HCT116 (cell line): ENCODE measurements at regions not wholly inside any gene's neighbourhood (a gene's known extent, or its start where the extent isn't known, plus 50 kb on each side); places are given as distances from the start of the nearest gene placed in this dataset.

ENCODE experiments used
- ATAC-seq: fragments of 200-7000 bp; cut with Tn5 transposase; 2 replicates; pipeline ENCODE4 v1.9.1; 2020; ENCODE audit warnings: mild to moderate bottlenecking, moderate library complexity
- BruUV-seq: library from RNA; stranded (reverse); fragments of 400-500 nt; replicated peaks from 2 replicates; lab custom pipeline; 2021; lab: Mats Ljungman, UMichigan
- CTCF ChIA-PET: fragments of 300-600 bp; sonication (Branson Sonifier 250); formaldehyde crosslinking; loops from one replicate; lab custom pipeline; 2021; ENCODE audit warnings: antibody characterized with exemption; lab: Charles Lee
- POLR2A ChIA-PET: fragments of 300-600, 350-600 bp; sonication (Branson Sonifier 250); formaldehyde crosslinking; loops from one replicate; lab custom pipeline; 2021; ENCODE audit warnings: antibody characterized with exemption; lab: Charles Lee
- RAD21 ChIA-PET, 2 experiments: fragments of 300-600 bp; sonication (Branson Sonifier 250); formaldehyde crosslinking; loops; one replicate each; lab custom pipeline; 2023; ENCODE audit warnings: low total read pairs in 2 of 2; ENCODE audit not compliant: uncharacterized antibody in 2 of 2, unreplicated experiment in 2 of 2, low non-redundant PET in 1 of 2; lab: Charles Lee
- DNase-seq: peaks from one replicate; pipeline ENCODE4 v3.0.0-alpha.2; 2010; ENCODE audit warnings: low read depth, low spot score
- H2AFZ ChIP-seq: fragments of 200-600 bp; shearing (Covaris generic), sonication (generic); 2 replicates; pipeline ENCODE4 v1.6.1; 2017; ENCODE audit warnings: low read depth, mixed run types, mixed read lengths, antibody characterized with exemption, low read length; ENCODE audit not compliant: poor library complexity, severe bottlenecking
- H3K27ac ChIP-seq: 2 replicates; pipeline ENCODE4 v1.5.1; 2012; ENCODE audit warnings: low read depth, low read length
- H3K27me3 ChIP-seq: fragments of 200-600 bp; sonication (generic); 2 replicates; pipeline ENCODE4 v1.6.1; 2016; ENCODE audit warnings: mixed run types, low read length, mixed read lengths; ENCODE audit not compliant: insufficient read depth
- H3K36me3 ChIP-seq, 2 experiments: fragments of 200-500 bp in 1 of 2; fragments of 200-600 bp in 1 of 2; sonication (Bioruptor generic) in 1 of 2; sonication (generic) in 1 of 2; 2 replicates each; pipeline versions ENCODE4 v1.5.1 to v1.6.1; 2014 to 2016; ENCODE audit warnings: low read length in 2 of 2, inconsistent platforms in 1 of 2, mixed read lengths in 1 of 2, mixed run types in 1 of 2; ENCODE audit not compliant: insufficient read depth in 2 of 2, control insufficient read depth in 1 of 2
- H3K4me1 ChIP-seq, 2 experiments: fragments of 200-600 bp in 1 of 2; sonication (generic) in 1 of 2; 2 replicates each; pipeline versions ENCODE4 v1.5.1 to v1.6.1; 2012 to 2017; ENCODE audit warnings: low read length in 2 of 2, inconsistent platforms in 1 of 2, mild to moderate bottlenecking in 1 of 2, mixed read lengths in 1 of 2, mixed run types in 1 of 2, moderate library complexity in 1 of 2; ENCODE audit not compliant: insufficient read depth in 2 of 2, control insufficient read depth in 1 of 2
- H3K4me2 ChIP-seq: fragments of 200-600 bp; sonication (generic); 2 replicates; pipeline ENCODE4 v1.6.1; 2017; ENCODE audit warnings: mixed run types, low read length, mixed read lengths
- H3K4me3 ChIP-seq, 2 experiments: fragments of 200-600 bp in 1 of 2; sonication (generic) in 1 of 2; replicated peaks in 1 of 2; 2 replicates each; pipeline ENCODE4 v1.5.1; 2011 to 2016; ENCODE audit warnings: low read length in 2 of 2, control low read depth in 1 of 2, low read depth in 1 of 2, mild to moderate bottlenecking in 1 of 2, mixed read lengths in 1 of 2, mixed run types in 1 of 2
- H3K79me2 ChIP-seq: fragments of 200-600 bp; sonication (generic); 2 replicates; pipeline ENCODE4 v1.6.1; 2017; ENCODE audit warnings: mild to moderate bottlenecking, mixed run types, low read length, moderate library complexity, mixed read lengths; ENCODE audit not compliant: insufficient read depth
- H3K9ac ChIP-seq: fragments of 200-600 bp; sonication (generic); 2 replicates; pipeline ENCODE4 v1.6.1; 2016; ENCODE audit warnings: low read length, mixed read lengths
- H3K9me2 ChIP-seq: fragments of 200-600 bp; sonication (generic), shearing (Covaris generic); 2 replicates; pipeline ENCODE4 v1.6.1; 2017; ENCODE audit warnings: mixed run types, mild to moderate bottlenecking, moderate library complexity; ENCODE audit not compliant: insufficient read depth
- H3K9me3 ChIP-seq, 2 experiments: fragments of 200-500 bp in 1 of 2; fragments of 200-600 bp in 1 of 2; sonication (Bioruptor generic) in 1 of 2; sonication (generic) in 1 of 2; 2 replicates each; pipeline ENCODE4 v1.6.1; 2014 to 2017; ENCODE audit warnings: low read length in 2 of 2, mixed read lengths in 2 of 2, inconsistent platforms in 1 of 2, low read depth in 1 of 2, mild to moderate bottlenecking in 1 of 2, mixed run types in 1 of 2, moderate library complexity in 1 of 2; ENCODE audit not compliant: control insufficient read depth in 1 of 2, insufficient read depth in 1 of 2
- H4K20me1 ChIP-seq: fragments of 200-600 bp; sonication (generic), shearing (Covaris generic); 2 replicates; pipeline ENCODE4 v1.6.1; 2017; ENCODE audit warnings: mixed run types, mild to moderate bottlenecking, moderate library complexity; ENCODE audit not compliant: insufficient read depth
- CTCF ChIP-seq, 3 experiments: fragments of 200-600 bp in 1 of 3; sonication (generic) in 1 of 3; IDR thresholded peaks in 2 of 3; conservative IDR thresholded peaks in 1 of 3; 2 replicates each; pipeline ENCODE4 v1.5.1; 2012 to 2017; ENCODE audit warnings: low read depth in 2 of 3, low read length in 2 of 3, antibody characterized with exemption in 1 of 3, borderline replicate concordance in 1 of 3, control low read depth in 1 of 3, mild to moderate bottlenecking in 1 of 3, mixed read lengths in 1 of 3, mixed run types in 1 of 3, moderate library complexity in 1 of 3; ENCODE audit not compliant: insufficient read depth in 1 of 3
- ELF1 ChIP-seq: IDR thresholded peaks from 2 replicates; pipeline ENCODE4 v1.6.1; 2012; ENCODE audit warnings: low read depth, borderline replicate concordance
- EZH2phosphoT487 ChIP-seq: fragments of 200-600 bp; IDR thresholded peaks from 2 replicates; pipeline ENCODE4 v1.6.1; 2018; ENCODE audit warnings: antibody characterized with exemption, borderline replicate concordance
- MAX ChIP-seq: IDR thresholded peaks from 2 replicates; pipeline ENCODE4 v1.6.1; 2012
- POLR2AphosphoS5 ChIP-seq: IDR thresholded peaks from 2 replicates; pipeline ENCODE4 v1.6.1; 2011; ENCODE audit warnings: mild to moderate bottlenecking, low read depth, low read length, moderate library complexity
- SRF ChIP-seq: IDR thresholded peaks from 2 replicates; pipeline ENCODE4 v1.6.1; 2012; ENCODE audit warnings: low read depth
- YY1 ChIP-seq: IDR thresholded peaks from 2 replicates; pipeline ENCODE4 v1.6.1; 2011; ENCODE audit warnings: low read length, low read depth, moderate library complexity, mild to moderate bottlenecking; ENCODE audit not compliant: insufficient replicate concordance; ENCODE audit errors: extremely low read depth
- ZFX ChIP-seq: fragments of 450-650 bp; IDR thresholded peaks from 2 replicates; pipeline ENCODE4 v1.6.1; 2017
- intact Hi-C: fragments of 100-400 bp; cut with micrococcal nuclease; formaldehyde crosslinking; loops from 2 replicates; pipeline ENCODE4 v1.10.0; 2022

- no peaks in the 10 kb centered on the region for H3K79me2 ChIP-seq
- intact Hi-C loops, result no loop called here
- no peak for TF ChIP-seq POLR2AphosphoS5
- no peak for TF ChIP-seq ELF1
- TF ChIP-seq YY1, result no peak
- TF ChIP-seq CTCF (IDR thresholded peaks at IDR 0.05 in 2 of 3, conservative IDR thresholded peaks at IDR 0.05 in 1 of 3; ENCODE audit: borderline replicate concordance in 1 of 3, insufficient read depth in 1 of 3, low read depth in 2 of 3, low read length in 2 of 3), result no peak
- no peak for TF ChIP-seq SRF
- TF ChIP-seq ZFX, result no peak
- TF ChIP-seq EZH2phosphoT487, result no peak
- no peak for TF ChIP-seq MAX
- TF ChIP-seq, all 23 proteins: peak for 0
- DNase-seq, result no peak
- Histone ChIP-seq H3K27ac (no peak overlapping the region), H4K20me1 (no peaks in the 10 kb centered on the region), H3K27me3 (no peaks in the 10 kb centered on the region), H3K36me3 (no peaks in the 10 kb centered on the region), H3K4me1 (no peaks in the 10 kb centered on the region), H3K9me3 (peaks cover 4% of the 10 kb centered on the region in 2 experiments; a peak in 2 of 4 replicates), H3K4me2 (no peak overlapping the region), H3K9ac (no peak overlapping the region), H2AFZ (no peak overlapping the region), H3K9me2 (no peaks in the 10 kb centered on the region), H3K4me3 (no peak overlapping the region)
- ChIA-PET CTCF (no interaction called here), RAD21 (no interaction called here), POLR2A (no interaction called here)
- no peak for ATAC-seq
- no TSS peak for BruUV-seq
Measured at GRCh38 chr12:127742231-127742630, 524.7 kb upstream of the TMEM132C start.
